B cell (primary cell): ENCODE measurements at regions not wholly inside any gene's neighbourhood (a gene's known extent, or its start where the extent isn't known, plus 50 kb on each side); places are given as distances from the start of the nearest gene placed in this dataset.

Experiments used
- ATAC-seq: fragments of 200-7000 bp; cut with Tn5 transposase; one replicate; pipeline ENCODE4 v1.10.0; 2021; ENCODE audit warnings: low read depth, mild to moderate bottlenecking, moderate number of reproducible peaks, moderate library complexity
- CTCF ChIA-PET: fragments of 350-600 bp; sonication (Branson Sonifier 250); formaldehyde crosslinking; loops from one replicate; lab custom pipeline; 2021; ENCODE audit warnings: antibody characterized with exemption, inconsistent platforms; lab: Charles Lee
- POLR2A ChIA-PET: fragments of 350-600 bp; sonication (Branson Sonifier 250); formaldehyde crosslinking; loops from one replicate; lab custom pipeline; 2021; ENCODE audit warnings: antibody characterized with exemption; lab: Charles Lee
- DNase-seq: peaks from one replicate; pipeline ENCODE4 v3.0.0; 2013
- H2AFZ ChIP-seq: 2 replicates; pipeline ENCODE4 v1.6.1; 2012; ENCODE audit warnings: mild to moderate bottlenecking, low read depth, low read length; ENCODE audit not compliant: insufficient read depth, poor library complexity, severe bottlenecking
- H3K27ac ChIP-seq, 2 donors: 1 replicate in 1 of 2; 2 replicates in 1 of 2; pipeline ENCODE4 v1.5.1; 2012 to 2013; ENCODE audit warnings: low read length in 2 of 2, mild to moderate bottlenecking in 2 of 2, moderate library complexity in 1 of 2
- H3K27me3 ChIP-seq, 4 experiments: fragments of 200-600 bp in 1 of 4; sonication (generic) in 1 of 4; replicated peaks in 1 of 4; 1 replicate in 2 of 4; 2 replicates in 2 of 4; pipeline versions ENCODE4 v1.6.1 to v1.7.0; 2013 to 2016; ENCODE audit warnings: low read length in 3 of 4, mild to moderate bottlenecking in 2 of 4, mixed read lengths in 1 of 4, moderate library complexity in 1 of 4; ENCODE audit not compliant: insufficient read depth in 4 of 4, control insufficient read depth in 3 of 4; ENCODE audit errors: control extremely low read depth in 1 of 4
- H3K36me3 ChIP-seq, 2 experiments: replicated peaks in 1 of 2; 1 replicate in 1 of 2; 2 replicates in 1 of 2; pipeline versions ENCODE4 v1.6.1 to v1.7.1; 2013; ENCODE audit warnings: low read length in 1 of 2; ENCODE audit not compliant: insufficient read depth in 2 of 2, control insufficient read depth in 1 of 2; ENCODE audit errors: control extremely low read depth in 1 of 2, extremely low read depth in 1 of 2
- H3K4me1 ChIP-seq, 2 donors: fragments of 200-600 bp in 1 of 2; sonication (generic) in 1 of 2; 1 replicate in 1 of 2; 2 replicates in 1 of 2; pipeline versions ENCODE4 v1.5.1 to v1.6.1; 2013 to 2017; ENCODE audit warnings: low read length in 2 of 2; ENCODE audit not compliant: control insufficient read depth in 2 of 2, insufficient read depth in 2 of 2
- H3K4me2 ChIP-seq: replicated peaks from 2 replicates; pipeline ENCODE3; 2012; ENCODE audit warnings: mild to moderate bottlenecking, low read depth, low read length; ENCODE audit not compliant: poor library complexity, severe bottlenecking
- H3K4me3 ChIP-seq, 5 experiments: fragments of 200-600 bp in 1 of 5; sonication (generic) in 1 of 5; 1 replicate in 3 of 5; 2 replicates in 2 of 5; pipeline versions ENCODE4 v1.5.1 to v1.7.0; 2011 to 2016; ENCODE audit warnings: low read length in 4 of 5, mild to moderate bottlenecking in 4 of 5, low read depth in 2 of 5, control low read depth in 1 of 5, moderate library complexity in 1 of 5; ENCODE audit not compliant: insufficient read depth in 1 of 5; ENCODE audit errors: control extremely low read depth in 1 of 5, extremely low read depth in 1 of 5
- H3K79me2 ChIP-seq: fragments of 200-600 bp; sonication (generic); one replicate; pipeline ENCODE4 v1.6.0; 2016; ENCODE audit warnings: low read length; ENCODE audit not compliant: control insufficient read depth, insufficient read depth
- H3K9ac ChIP-seq: fragments of 200-600 bp; sonication (generic); 2 replicates; pipeline ENCODE4 v1.6.1; 2017; ENCODE audit warnings: mild to moderate bottlenecking, low read length, moderate library complexity
- H3K9me3 ChIP-seq, 3 donors: one replicate each; pipeline versions ENCODE4 v1.6.1 to v1.7.1; 2013; ENCODE audit warnings: low read length in 2 of 3; ENCODE audit not compliant: control insufficient read depth in 2 of 3, insufficient read depth in 1 of 3; ENCODE audit errors: control extremely low read depth in 1 of 3
- H4K20me1 ChIP-seq: 2 replicates; pipeline ENCODE4 v1.6.0; 2012; ENCODE audit warnings: mild to moderate bottlenecking, low read length; ENCODE audit not compliant: insufficient read depth, control insufficient read depth, poor library complexity, severe bottlenecking
- H3K27ac Mint-ChIP-seq: one replicate; pipeline ENCODE4 v1.8.0; 2021; ENCODE audit warnings: mixed read lengths
- H3K27me3 Mint-ChIP-seq: one replicate; pipeline ENCODE4 v1.8.0; 2021; ENCODE audit warnings: mixed read lengths
- H3K4me1 Mint-ChIP-seq: one replicate; pipeline ENCODE4 v1.8.0; 2021; ENCODE audit warnings: mixed read lengths
- H3K4me3 Mint-ChIP-seq: one replicate; pipeline ENCODE4 v1.8.0; 2021; ENCODE audit warnings: mixed read lengths
- H3K9me3 Mint-ChIP-seq: one replicate; pipeline ENCODE4 v1.8.0; 2022; ENCODE audit warnings: mixed read lengths; ENCODE audit not compliant: insufficient read depth
- EZH2 ChIP-seq: IDR thresholded peaks from 2 replicates; pipeline ENCODE4 v1.6.1; 2012; ENCODE audit warnings: borderline replicate concordance, low read depth, mild to moderate bottlenecking, moderate library complexity, low read length; ENCODE audit not compliant: insufficient read depth, poor library complexity, severe bottlenecking
- WGBS: methylation state at CpG from one replicate; pipeline ENCODE4 v1.1.5; 2013; ENCODE audit warnings: missing lambda C conversion rate; ENCODE audit not compliant: insufficient coverage; 5-methylcytosine and 5-hydroxymethylcytosine counted together
- intact Hi-C: fragments of 100-400 bp; cut with micrococcal nuclease; formaldehyde crosslinking; loops from one replicate; pipeline ENCODE4 v1.10.0; 2022
- TF ChIP-seq, protein P1 (sequence below): fragments of 200-600 bp; IDR thresholded peaks from one replicate; pipeline ENCODE4 v1.8.0; 2022; ENCODE audit warnings: antibody characterized with exemption, mild to moderate bottlenecking

DNA sequence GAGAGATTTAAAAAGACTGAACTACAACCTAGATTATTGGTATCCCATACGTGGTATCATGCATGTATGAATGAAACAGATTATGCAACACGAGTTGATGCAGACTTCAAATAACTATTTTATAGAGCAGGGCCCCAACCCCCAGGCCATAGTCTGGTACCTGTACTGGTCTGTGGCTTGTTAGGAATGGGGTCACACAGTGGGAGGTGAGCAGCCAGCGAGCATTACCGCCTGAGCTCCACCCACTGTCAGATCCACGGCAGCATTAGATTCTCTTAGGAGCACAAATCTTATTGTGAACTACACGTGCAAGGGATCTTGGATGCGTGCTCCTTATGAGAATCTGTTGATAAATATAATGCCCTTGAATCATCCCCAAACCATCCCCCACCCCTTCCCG lies 320.2 kb downstream of the TBC1D4 start:
- Mint-ChIP-seq H3K4me3 (no peak overlapping the region), H3K27ac (no peak overlapping the region), H3K9me3 (peaks cover 2% of the 10 kb centered on the region), H3K4me1 (no peaks in the 10 kb centered on the region), H3K27me3 (peaks cover 4% of the 10 kb centered on the region)
- WGBS, result no CpG with 5 or more reads among the region's 8 CpGs
- H3K27me3 ChIP-seq, result no peaks in the 10 kb centered on the region
- no peaks in the 10 kb centered on the region for H3K79me2 ChIP-seq
- TF ChIP-seq EZH2, result no peak
- TF ChIP-seq, protein P1, sequence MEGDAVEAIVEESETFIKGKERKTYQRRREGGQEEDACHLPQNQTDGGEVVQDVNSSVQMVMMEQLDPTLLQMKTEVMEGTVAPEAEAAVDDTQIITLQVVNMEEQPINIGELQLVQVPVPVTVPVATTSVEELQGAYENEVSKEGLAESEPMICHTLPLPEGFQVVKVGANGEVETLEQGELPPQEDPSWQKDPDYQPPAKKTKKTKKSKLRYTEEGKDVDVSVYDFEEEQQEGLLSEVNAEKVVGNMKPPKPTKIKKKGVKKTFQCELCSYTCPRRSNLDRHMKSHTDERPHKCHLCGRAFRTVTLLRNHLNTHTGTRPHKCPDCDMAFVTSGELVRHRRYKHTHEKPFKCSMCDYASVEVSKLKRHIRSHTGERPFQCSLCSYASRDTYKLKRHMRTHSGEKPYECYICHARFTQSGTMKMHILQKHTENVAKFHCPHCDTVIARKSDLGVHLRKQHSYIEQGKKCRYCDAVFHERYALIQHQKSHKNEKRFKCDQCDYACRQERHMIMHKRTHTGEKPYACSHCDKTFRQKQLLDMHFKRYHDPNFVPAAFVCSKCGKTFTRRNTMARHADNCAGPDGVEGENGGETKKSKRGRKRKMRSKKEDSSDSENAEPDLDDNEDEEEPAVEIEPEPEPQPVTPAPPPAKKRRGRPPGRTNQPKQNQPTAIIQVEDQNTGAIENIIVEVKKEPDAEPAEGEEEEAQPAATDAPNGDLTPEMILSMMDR, result no peak
- H3K4me2 ChIP-seq, result no peak overlapping the region
- ChIA-PET CTCF (no interaction called here), POLR2A (no interaction called here)
- H3K4me1 ChIP-seq, result no peaks in the 10 kb centered on the region
- DNase-seq (no peak), ATAC-seq (no peak)
- H3K4me3 ChIP-seq, result no peak overlapping the region
- intact Hi-C loops, result no loop called here
- H3K9me3 ChIP-seq, result no peaks in the 10 kb centered on the region
- no peak overlapping the region for H3K27ac ChIP-seq
- no peak overlapping the region for H2AFZ ChIP-seq
- no peak overlapping the region for H3K9ac ChIP-seq
- no peaks in the 10 kb centered on the region for H3K36me3 ChIP-seq
- no peaks in the 10 kb centered on the region for H4K20me1 ChIP-seq

- ChIA-PET POLR2A (no interaction called here), CTCF (no interaction called here)
- Histone ChIP-seq H4K20me1 (no peaks in the 10 kb centered on the region), H3K27me3 (no peaks in the 10 kb centered on the region), H3K9ac (no peak overlapping the region), H3K4me3 (no peak overlapping the region), H3K9me3 (peaks cover 0 to 2% (median 0%) of the 10 kb centered on the region in 3 donors), H3K4me2 (no peak overlapping the region), H3K36me3 (no peaks in the 10 kb centered on the region), H2AFZ (no peak overlapping the region), H3K79me2 (no peaks in the 10 kb centered on the region), H3K4me1 (no peaks in the 10 kb centered on the region), H3K27ac (no peak overlapping the region)
- H3K9me3 Mint-ChIP-seq, result peaks cover 2% of the 10 kb centered on the region
- ATAC-seq (no peak), DNase-seq (no peak)
- no peaks in the 10 kb centered on the region for H3K4me1 Mint-ChIP-seq
- WGBS, result no CpG with 5 or more reads among the region's 1 CpG
- no peak overlapping the region for H3K27ac Mint-ChIP-seq
- peaks cover 4% of the 10 kb centered on the region for H3K27me3 Mint-ChIP-seq
- no peak overlapping the region for H3K4me3 Mint-ChIP-seq
- no peak for TF ChIP-seq EZH2
- TF ChIP-seq, protein P1, result no peak
- intact Hi-C loops, result no loop called here
These were observed 321.0 kb downstream of the TBC1D4 start for GRCh38 chr13:75160984-75161383.
